ENCODE measurements at regions not wholly inside any gene's neighbourhood (a gene's known extent, or its start where the extent isn't known, plus 50 kb on each side); places are given as distances from the start of the nearest gene placed in this dataset.
A peak's percentile ranks its signal among the peaks of the same experiment; 100 is the strongest.

- no peak for DNase-seq (ENCODE audit: low read depth in 4 of 4, low spot score in 3 of 4)
Observed at GRCh38 chr9:108099854-108100253, 610.3 kb upstream of the KLF4 start.

DNA sequence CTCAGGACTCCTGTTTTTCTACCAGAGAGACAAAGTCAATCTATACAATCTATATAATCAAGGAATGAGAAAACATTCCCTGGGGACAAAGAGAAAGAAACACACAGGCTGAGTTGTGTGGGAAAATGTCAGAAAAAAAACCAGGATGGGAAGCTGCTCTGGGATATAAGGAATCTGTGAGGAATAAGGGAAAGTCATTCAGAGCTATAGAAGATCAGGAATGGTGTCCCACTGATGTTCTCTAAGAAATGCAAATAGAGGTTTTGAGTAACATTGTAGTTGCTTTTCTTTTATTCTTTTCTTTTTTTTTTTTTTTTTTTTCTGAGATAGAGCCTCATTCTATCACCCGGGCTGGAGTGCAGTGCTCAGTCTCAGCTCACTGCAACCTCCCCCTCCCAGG lies 605.9 kb upstream of the KLF4 start:
- DNase-seq (ENCODE audit: low read depth in 4 of 4, low spot score in 3 of 4), result no peak

DNA sequence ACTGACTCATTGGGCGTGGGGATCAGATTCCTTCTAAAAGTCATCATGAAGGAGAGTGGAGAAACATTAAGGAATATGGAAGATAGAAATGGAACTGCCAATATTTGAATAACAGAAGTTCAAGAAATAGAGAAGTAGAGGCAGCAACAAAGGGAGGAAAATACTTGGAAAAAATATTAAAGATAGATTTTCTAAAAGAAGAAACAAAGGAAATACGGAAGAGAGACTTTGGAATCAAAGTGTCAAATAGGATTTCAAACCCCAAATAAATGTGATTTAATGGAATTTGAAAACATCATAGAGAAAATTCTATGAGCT lies 605.1 kb upstream of the KLF4 start:
- DNase-seq (ENCODE audit: low read depth in 4 of 4, low spot score in 3 of 4), result no peak

DNA sequence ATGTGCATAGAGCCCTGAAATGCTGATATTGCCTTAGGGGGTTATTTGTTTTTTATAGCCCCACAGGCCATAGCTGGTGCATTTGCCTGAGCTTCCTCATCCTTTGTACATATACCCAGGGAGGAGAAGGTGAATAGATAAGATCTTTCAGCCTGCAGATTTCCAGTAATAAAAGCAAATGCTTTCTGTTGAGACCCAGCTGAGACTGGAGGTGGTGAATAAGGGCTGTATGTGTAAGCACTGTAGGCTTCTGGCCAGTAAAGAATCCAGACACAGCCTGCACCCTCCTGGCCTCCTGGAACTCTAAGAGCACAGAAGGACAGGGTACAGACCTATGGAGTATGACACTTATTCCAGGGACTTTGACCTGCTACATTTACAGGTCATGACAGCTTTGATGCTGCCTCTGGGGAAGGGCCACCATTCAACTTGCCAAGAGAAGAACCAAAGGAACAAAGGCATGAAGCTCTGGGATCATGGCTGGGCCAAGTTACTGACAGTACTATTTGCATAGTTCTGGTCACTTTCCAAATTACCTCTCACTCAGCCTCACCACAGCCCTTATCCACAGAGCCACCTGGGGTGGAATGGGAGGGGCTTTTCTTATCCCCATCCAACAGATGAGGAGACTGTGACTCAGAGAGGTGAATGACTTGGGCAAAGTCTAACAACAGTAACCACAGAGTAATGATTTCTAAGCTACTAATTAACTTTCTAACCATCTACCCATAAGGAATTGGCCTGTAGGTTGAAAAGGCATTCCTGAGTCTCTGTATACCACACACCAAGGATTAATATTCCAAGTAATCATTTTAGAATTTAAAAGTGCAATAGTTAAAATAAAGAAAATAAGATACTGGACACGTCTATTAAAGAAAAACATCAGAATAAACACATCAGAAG lies 604.5 kb upstream of the KLF4 start:
- DNase-seq (ENCODE audit: low read depth in 4 of 4, low spot score in 3 of 4), result no peak

- DNase-seq (ENCODE audit: low read depth in 4 of 4, low spot score in 3 of 4), result no peak
Observed at GRCh38 chr9:108088916-108089315, 599.3 kb upstream of the KLF4 start.

DNA sequence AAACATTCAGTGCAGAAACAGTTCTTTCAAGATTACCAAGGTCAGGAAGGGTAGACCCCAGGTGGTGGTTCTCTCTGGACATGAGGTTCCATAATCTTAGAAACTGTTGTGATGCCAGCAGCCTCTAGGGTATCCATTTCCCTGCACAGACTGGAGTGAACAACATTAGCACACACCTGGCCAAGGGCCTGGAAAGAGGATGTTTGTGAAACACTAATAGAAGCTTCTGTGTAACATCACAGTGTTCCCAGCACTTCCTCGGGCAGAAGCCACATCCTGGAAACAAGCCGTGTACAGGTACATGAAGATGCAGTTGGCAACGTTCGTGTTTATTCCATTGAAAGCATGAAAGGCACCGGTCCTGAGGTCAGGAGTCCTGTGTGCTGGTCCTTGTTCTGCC lies 598.2 kb upstream of the KLF4 start:
- DNase-seq (ENCODE audit: low read depth in 4 of 4, low spot score in 3 of 4), result no peak

GRCh38 chr9:108086624-108087023 lies 597.1 kb upstream of the KLF4 start:
- no peak for DNase-seq (ENCODE audit: low read depth in 4 of 4, low spot score in 3 of 4)

DNA sequence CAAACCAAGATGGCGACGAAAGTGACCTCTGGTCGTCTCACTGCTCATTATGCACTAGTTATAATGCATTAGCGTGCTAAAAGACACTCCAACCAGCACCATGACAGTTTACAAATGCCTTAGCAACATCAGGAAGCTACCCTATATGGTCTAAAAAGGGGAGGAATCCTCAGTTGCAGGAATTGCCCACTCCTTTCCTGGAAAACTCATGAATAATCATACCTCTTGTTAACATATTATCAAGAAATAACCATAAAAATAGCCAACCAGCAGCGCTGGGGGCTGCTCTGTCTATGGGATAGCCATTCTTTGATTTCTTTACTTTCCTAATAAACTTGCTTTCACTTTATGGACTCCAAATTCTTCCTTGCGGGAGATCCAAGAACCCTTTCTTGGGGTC lies 595.7 kb upstream of the KLF4 start:
- no peak for DNase-seq (ENCODE audit: low read depth in 4 of 4, low spot score in 3 of 4)

DNA sequence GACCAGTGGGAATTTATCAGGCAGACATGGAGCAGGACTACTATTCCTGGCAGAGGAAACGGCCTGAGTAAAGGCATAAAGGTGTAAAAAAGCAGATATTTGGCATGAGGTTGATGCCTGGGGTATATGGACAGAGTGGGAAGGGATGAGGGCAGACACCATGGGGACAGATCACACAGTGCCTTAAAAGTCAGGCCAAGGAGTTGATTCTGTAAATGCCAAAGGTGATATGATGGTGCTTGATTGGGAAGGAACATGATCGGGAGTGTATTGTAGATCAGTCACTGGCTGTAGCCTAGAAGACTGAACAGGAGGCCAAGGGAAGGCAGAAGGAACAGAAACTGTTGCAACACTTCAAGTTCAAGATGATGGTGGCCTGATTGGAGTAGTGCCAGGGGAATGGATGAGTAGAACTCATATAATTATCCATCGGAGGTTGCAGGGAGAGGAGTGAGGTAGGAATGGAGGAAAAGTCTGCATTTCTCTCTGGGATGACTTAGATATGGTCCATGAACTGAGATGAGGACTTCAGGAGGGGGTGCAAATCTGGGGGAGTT lies 594.3 kb upstream of the KLF4 start:
- no peak for DNase-seq (ENCODE audit: low read depth in 4 of 4, low spot score in 3 of 4)

DNA sequence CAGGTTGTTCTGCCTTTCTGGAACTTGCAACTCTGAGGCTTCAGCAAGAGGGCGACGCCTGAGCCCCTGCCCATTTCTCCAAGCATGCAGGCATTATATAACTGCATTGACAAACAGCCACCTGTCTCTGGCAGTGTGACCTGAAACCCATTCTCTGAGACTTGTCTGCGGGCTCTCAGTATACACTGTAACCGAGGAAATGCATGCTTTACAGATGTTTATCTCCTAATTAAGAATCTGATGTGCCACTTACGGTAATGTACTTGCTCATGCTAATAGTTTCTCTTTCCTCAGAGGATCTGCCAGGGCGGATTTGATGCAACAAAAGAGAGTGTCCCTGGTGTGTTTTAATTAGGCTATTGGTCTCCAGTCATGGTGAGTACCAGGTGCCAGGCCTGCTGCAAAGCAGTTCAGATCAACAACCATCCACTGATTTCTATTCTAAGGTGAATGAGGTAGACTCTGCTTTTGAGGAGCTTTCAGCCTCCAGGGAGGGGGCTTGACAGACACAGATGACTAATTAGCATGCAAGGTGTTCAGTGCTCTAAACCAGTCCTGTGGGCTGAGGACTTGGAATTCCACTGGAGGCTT lies 593.7 kb upstream of the KLF4 start:
- no peak for DNase-seq (ENCODE audit: low read depth in 4 of 4, low spot score in 3 of 4)

DNA sequence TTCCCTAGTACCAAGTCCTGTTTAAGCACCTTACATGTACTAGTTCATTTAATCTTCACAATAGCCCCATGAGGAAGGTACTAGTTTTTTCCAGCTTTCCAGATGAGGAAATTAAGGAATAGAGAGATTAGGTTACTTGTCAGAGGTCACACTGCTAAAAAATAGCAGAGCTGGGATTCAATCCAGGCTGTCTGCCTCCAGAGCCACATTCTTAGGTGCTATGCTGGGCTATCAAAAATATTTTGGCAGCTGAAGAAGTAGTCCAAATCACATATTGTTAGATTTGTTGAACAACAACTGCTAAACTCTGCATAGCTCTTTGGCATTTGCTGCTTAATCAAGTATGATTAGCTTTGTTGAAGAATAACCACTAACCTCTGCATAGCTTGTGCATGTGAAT lies 591.5 kb upstream of the KLF4 start:
- DNase-seq (ENCODE audit: low read depth in 4 of 4, low spot score in 3 of 4), result no peak

DNA sequence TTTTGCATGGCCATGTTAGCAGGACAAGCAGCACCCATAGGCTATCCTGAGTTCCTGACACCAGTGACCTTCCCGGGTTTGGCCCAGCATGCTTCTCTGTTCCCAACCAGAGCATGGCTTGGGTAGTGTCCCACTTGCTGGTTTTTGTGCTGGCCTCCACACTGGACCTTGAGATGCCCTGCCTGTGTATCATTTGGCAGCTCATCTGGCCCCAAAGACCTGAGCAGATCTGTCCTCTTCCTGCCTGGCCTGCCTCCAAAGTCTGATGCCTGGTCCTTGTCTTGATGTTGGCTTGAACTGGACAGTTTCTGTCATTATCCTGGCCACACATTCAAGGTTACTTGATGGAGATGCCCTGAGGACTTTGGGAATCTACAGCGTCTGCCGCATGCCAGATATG lies 590.7 kb upstream of the KLF4 start:
- no peak for DNase-seq (ENCODE audit: low read depth in 4 of 4, low spot score in 3 of 4)

DNA sequence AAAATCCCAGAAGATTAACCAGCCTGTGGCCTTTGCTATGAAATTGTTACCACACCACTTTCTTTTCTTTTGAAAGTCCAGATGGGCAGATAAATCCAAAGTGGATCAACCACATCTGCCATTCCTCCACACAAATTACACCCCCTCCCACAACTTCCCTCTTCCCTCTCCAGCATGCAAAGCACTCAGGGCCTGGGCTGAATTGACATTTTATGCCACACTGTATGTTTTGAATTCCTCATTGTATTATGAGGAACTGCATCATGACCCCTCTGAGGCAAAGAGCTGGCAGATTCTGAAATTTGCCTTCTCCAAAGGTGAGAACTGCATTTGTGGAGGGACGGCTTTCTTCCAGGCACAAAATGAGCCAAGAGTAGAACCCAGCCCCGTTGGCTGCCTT lies 589.2 kb upstream of the KLF4 start:
- DNase-seq (ENCODE audit: low read depth in 4 of 4, low spot score in 3 of 4), result no peak

DNA sequence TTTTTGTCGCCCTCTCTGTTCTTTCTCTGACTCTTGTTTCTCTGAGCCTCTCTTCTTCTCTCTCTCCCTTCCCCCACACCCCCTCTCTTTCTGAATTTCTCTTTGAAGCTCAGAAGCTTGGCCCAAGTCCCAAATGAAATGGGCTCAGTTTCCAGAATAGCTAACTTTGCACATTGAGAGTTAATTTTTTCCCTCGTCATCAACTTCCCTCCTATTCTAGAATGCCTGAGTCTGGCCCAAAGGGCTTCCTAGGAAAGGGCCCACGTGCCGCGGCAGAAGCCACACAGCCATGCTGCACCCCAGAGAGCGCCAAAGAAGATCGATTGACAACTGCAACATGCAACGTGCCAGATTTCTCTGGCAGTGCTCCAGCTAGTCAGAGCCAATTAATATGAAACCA lies 588.8 kb upstream of the KLF4 start:
- DNase-seq (ENCODE audit: low read depth in 4 of 4, low spot score in 3 of 4), result no peak

- no peak for DNase-seq (ENCODE audit: low read depth in 4 of 4, low spot score in 3 of 4)
Observed at GRCh38 chr9:108077556-108077955, 588.0 kb upstream of the KLF4 start.

DNA sequence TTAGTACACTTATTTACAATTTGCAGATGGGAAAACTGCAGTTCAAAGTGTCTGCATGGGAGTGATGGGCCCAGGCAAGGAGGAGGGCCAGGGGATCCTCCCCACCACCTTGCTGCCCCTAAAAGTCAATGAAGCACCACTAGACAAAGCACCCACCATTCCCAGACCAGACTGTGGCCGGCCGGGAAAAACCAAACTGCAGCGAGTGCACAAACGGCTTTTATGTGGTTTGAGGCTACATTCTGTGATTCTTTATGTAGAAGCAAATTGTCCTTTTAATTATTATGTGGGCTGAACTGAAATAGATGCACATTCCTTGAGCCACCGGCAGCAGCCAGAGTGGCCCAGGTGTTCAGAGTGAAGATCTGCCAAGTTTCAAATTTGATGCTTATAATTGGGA lies 585.3 kb upstream of the KLF4 start:
- no peak for DNase-seq (ENCODE audit: low read depth in 4 of 4, low spot score in 3 of 4)

GRCh38 chr9:108073823-108074222 lies 584.3 kb upstream of the KLF4 start:
- DNase-seq (ENCODE audit: low read depth in 4 of 4, low spot score in 3 of 4), result no peak

DNA sequence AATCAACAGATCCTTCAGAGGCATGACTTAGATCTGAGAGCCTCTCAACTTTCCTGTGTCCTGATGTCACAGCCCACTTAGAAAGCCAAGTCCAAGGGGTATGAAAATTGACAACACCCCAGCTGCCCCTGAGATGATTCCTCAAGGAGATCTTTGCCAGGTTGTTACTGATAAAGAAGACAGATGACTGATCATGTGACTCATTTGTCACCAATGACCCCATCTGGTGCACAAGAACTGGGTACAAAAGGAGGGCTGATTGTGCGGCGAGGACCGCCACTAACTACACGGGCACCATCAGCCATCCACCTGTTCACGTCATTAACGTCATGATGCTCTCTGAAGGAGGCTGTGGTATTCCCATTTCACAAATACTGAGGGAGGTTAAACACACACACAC lies 583.2 kb upstream of the KLF4 start:
- no peak for DNase-seq (ENCODE audit: low read depth in 4 of 4, low spot score in 3 of 4)

GRCh38 chr9:108070861-108071260 lies 581.3 kb upstream of the KLF4 start:
- no peak for DNase-seq (ENCODE audit: low read depth in 4 of 4, low spot score in 3 of 4)

DNA sequence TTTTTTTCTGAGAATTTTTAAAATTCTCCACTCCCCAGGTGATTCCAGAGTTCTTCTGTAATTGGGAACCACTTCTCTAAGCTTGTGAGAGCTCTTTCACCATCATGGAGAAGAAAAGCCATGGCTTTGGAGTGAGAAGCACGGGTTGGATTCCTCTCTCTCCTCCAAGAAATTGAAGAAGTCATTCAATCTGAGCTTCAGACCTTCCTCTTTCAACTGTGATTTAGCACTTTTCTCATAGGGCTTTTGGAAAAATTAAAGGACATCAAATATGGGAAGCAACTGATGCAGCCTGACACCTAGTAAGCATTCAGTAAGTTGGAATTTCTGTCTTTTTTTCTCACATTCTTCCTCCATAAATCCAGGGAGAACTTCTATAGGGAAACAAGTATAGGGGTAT lies 580.4 kb upstream of the KLF4 start:
- DNase-seq (ENCODE audit: low read depth in 4 of 4, low spot score in 3 of 4), result no peak

DNA sequence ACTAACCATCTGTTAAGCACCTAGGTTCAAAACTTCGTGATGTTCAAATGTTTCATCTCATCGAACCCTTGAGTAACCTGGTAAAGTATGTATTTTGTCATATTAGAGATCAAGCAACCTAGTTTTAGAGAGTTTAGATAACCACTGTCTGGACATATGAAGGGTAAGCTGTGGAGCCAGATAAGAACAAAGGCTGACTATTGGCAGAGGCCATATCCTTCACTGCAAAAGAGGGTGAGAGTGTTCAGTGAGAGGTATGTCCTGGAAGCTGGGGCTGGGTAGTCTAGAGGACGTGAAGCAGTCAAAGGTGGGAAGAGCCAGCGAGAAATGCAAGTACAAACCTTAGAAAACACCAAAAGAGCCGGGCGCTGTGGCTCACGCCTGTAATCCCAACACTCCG lies 573.1 kb upstream of the KLF4 start:
- DNase-seq (ENCODE audit: low read depth in 4 of 4, low spot score in 3 of 4), result no peak

- DNase-seq (ENCODE audit: low read depth in 4 of 4, low spot score in 3 of 4), result peak in 1 of 4 donors; percentile 6
Observed at GRCh38 chr9:108060175-108060574, 570.6 kb upstream of the KLF4 start.

All from left renal pelvis (tissue), 4 donors.